GM21619 (cell line): ENCODE measurements at regions not wholly inside any gene's neighbourhood (a gene's known extent, or its start where the extent isn't known, plus 50 kb on each side); places are given as distances from the start of the nearest gene placed in this dataset.

Source experiments
- ATAC-seq: cut with Tn5 transposase; IDR thresholded peaks from one replicate; pipeline ENCODE4 v1.9.1; 2021; ENCODE audit not compliant: unreplicated experiment

GRCh38 chr20:56865055-56865454 lies 235.9 kb downstream of the TFAP2C start:
- no peak for ATAC-seq

GRCh38 chr20:56867128-56867527 lies 238.0 kb downstream of the TFAP2C start:
- ATAC-seq, result no peak

- no peak for ATAC-seq
These were observed 239.6 kb downstream of the TFAP2C start for GRCh38 chr20:56868746-56869145.

- ATAC-seq, result no peak
These were observed 241.2 kb downstream of the TFAP2C start for GRCh38 chr20:56870271-56870670.

GRCh38 chr20:56871691-56872090 lies 242.6 kb downstream of the TFAP2C start:
- ATAC-seq, result no peak

- no peak for ATAC-seq
These were observed 243.7 kb downstream of the TFAP2C start for GRCh38 chr20:56872620-56873458.

- no peak for ATAC-seq
These were observed 244.7 kb downstream of the TFAP2C start for GRCh38 chr20:56873836-56874235.

GRCh38 chr20:56875052-56875659 lies 246.1 kb downstream of the TFAP2C start:
- no peak for ATAC-seq

- no peak for ATAC-seq
These were observed 246.7 kb downstream of the TFAP2C start for GRCh38 chr20:56875803-56876202.

- ATAC-seq, result no peak
These were observed 256.4 kb downstream of the TFAP2C start for GRCh38 chr20:56885521-56885920.

- ATAC-seq, result no peak
These were observed 260.9 kb downstream of the TFAP2C start for GRCh38 chr20:56890011-56890410.

GRCh38 chr20:56893226-56893917 lies 264.3 kb downstream of the TFAP2C start:
- no peak for ATAC-seq

GRCh38 chr20:56896447-56896846 lies 267.3 kb downstream of the TFAP2C start:
- ATAC-seq, result no peak

- no peak for ATAC-seq
These were observed 268.3 kb downstream of the TFAP2C start for GRCh38 chr20:56897318-56897957.

- ATAC-seq, result no peak
These were observed 268.8 kb downstream of the TFAP2C start for GRCh38 chr20:56897958-56898349.

- ATAC-seq, result no peak
These were observed 270.4 kb downstream of the TFAP2C start for GRCh38 chr20:56899506-56899905.

- ATAC-seq, result no peak
These were observed 271.1 kb downstream of the TFAP2C start for GRCh38 chr20:56900252-56900651.

- ATAC-seq, result no peak
These were observed 274.3 kb downstream of the TFAP2C start for GRCh38 chr20:56903421-56903820.

GRCh38 chr20:56903858-56904257 lies 274.8 kb downstream of the TFAP2C start:
- ATAC-seq, result no peak

- no peak for ATAC-seq
These were observed 281.0 kb downstream of the TFAP2C start for GRCh38 chr20:56909918-56910714.

GRCh38 chr20:56911946-56912345 lies 282.8 kb downstream of the TFAP2C start:
- no peak for ATAC-seq
